CD14-positive monocyte (primary cell): ENCODE measurements at regions not wholly inside any gene's neighbourhood (a gene's known extent, or its start where the extent isn't known, plus 50 kb on each side); places are given as distances from the start of the nearest gene placed in this dataset.

Experiments
- DNase-seq, 3 donors: peaks; one replicate each; pipeline ENCODE4 v3.0.0-alpha.2; 2011 to 2022
- H2AFZ ChIP-seq: 2 replicates; pipeline ENCODE4 v1.6.0; 2012; ENCODE audit warnings: mild to moderate bottlenecking, low read depth, low read length, inconsistent platforms; ENCODE audit not compliant: insufficient read depth, poor library complexity, severe bottlenecking
- H3K27ac ChIP-seq, 2 donors: 1 replicate in 1 of 2; 2 replicates in 1 of 2; pipeline ENCODE4 v1.5.1; 2012 to 2013; ENCODE audit warnings: low read length in 2 of 2, control low read depth in 1 of 2, inconsistent platforms in 1 of 2, low read depth in 1 of 2, mild to moderate bottlenecking in 1 of 2
- H3K27me3 ChIP-seq, 2 donors: one replicate each; pipeline versions ENCODE4 v1.6.0 to v1.6.1; 2011 to 2013; ENCODE audit warnings: low read length in 2 of 2; ENCODE audit not compliant: control insufficient read depth in 2 of 2, insufficient read depth in 2 of 2
- H3K36me3 ChIP-seq, 2 donors: replicated peaks in 1 of 2; 1 replicate in 1 of 2; 2 replicates in 1 of 2; pipeline versions ENCODE4 v1.5.1 to v1.6.1; 2012 to 2013; ENCODE audit warnings: low read length in 2 of 2, control low read depth in 1 of 2, inconsistent platforms in 1 of 2, mild to moderate bottlenecking in 1 of 2; ENCODE audit not compliant: insufficient read depth in 2 of 2, control insufficient read depth in 1 of 2
- H3K4me1 ChIP-seq, 2 donors: 1 replicate in 1 of 2; 2 replicates in 1 of 2; pipeline versions ENCODE4 v1.5.1 to v1.6.1; 2012 to 2013; ENCODE audit warnings: low read length in 2 of 2, control low read depth in 1 of 2, inconsistent platforms in 1 of 2, mild to moderate bottlenecking in 1 of 2, moderate library complexity in 1 of 2; ENCODE audit not compliant: insufficient read depth in 2 of 2, control insufficient read depth in 1 of 2
- H3K4me2 ChIP-seq: replicated peaks from 2 replicates; pipeline ENCODE3; 2012; ENCODE audit warnings: low read length, moderate library complexity, mild to moderate bottlenecking; ENCODE audit not compliant: poor library complexity, severe bottlenecking; ENCODE audit errors: extremely low read depth
- H3K4me3 ChIP-seq, 3 experiments: fragments of 200-600 bp in 1 of 3; sonication (generic) in 1 of 3; replicated peaks in 1 of 3; 1 replicate in 2 of 3; 2 replicates in 1 of 3; pipeline ENCODE4 v1.5.1; 2011 to 2013; ENCODE audit warnings: low read length in 3 of 3, mild to moderate bottlenecking in 3 of 3, control low read depth in 2 of 3, low read depth in 2 of 3, inconsistent platforms in 1 of 3, moderate library complexity in 1 of 3
- H3K79me2 ChIP-seq: 2 replicates; pipeline ENCODE4 v1.6.0; 2012; ENCODE audit warnings: mild to moderate bottlenecking, control low read depth, inconsistent platforms, low read length, moderate library complexity; ENCODE audit not compliant: insufficient read depth
- H3K9ac ChIP-seq: 2 replicates; pipeline ENCODE4 v1.6.0; 2017; ENCODE audit warnings: low read length, mild to moderate bottlenecking; ENCODE audit not compliant: insufficient read depth, poor library complexity, severe bottlenecking
- H3K9me3 ChIP-seq, 2 donors: replicated peaks in 1 of 2; 1 replicate in 1 of 2; 2 replicates in 1 of 2; pipeline versions ENCODE4 v1.5.1 to v1.6.1; 2012 to 2013; ENCODE audit warnings: low read length in 2 of 2, control low read depth in 1 of 2; ENCODE audit not compliant: control insufficient read depth in 1 of 2, insufficient read depth in 1 of 2
- H4K20me1 ChIP-seq: 2 replicates; pipeline ENCODE4 v1.6.0; 2012; ENCODE audit warnings: mild to moderate bottlenecking, low read length, control low read depth, moderate library complexity; ENCODE audit not compliant: insufficient read depth
- H3K27ac Mint-ChIP-seq, 7 donors: one replicate each; pipeline ENCODE4 v1.8.0; 2020; ENCODE audit warnings: mild to moderate bottlenecking in 7 of 7, mixed read lengths in 7 of 7, moderate library complexity in 6 of 7, inconsistent platforms in 2 of 7
- H3K27me3 Mint-ChIP-seq, 3 donors: one replicate each; pipeline ENCODE4 v1.8.0; 2021 to 2022; ENCODE audit warnings: low read depth in 3 of 3, mild to moderate bottlenecking in 3 of 3, mixed read lengths in 3 of 3, moderate library complexity in 3 of 3, inconsistent platforms in 1 of 3
- H3K36me3 Mint-ChIP-seq, 2 donors: one replicate each; pipeline ENCODE4 v1.8.0; 2020; ENCODE audit warnings: mixed read lengths in 2 of 2, inconsistent platforms in 1 of 2, mild to moderate bottlenecking in 1 of 2
- H3K4me1 Mint-ChIP-seq: one replicate; pipeline ENCODE4 v1.8.0; 2020; ENCODE audit warnings: mild to moderate bottlenecking, mixed read lengths
- H3K4me3 Mint-ChIP-seq, 2 donors: one replicate each; pipeline ENCODE4 v1.8.0; 2020; ENCODE audit warnings: mild to moderate bottlenecking in 2 of 2, mixed read lengths in 2 of 2, moderate library complexity in 1 of 2
- H3K9me3 Mint-ChIP-seq, 7 donors: one replicate each; pipeline ENCODE4 v1.8.0; 2020 to 2022; ENCODE audit warnings: mixed read lengths in 7 of 7, mild to moderate bottlenecking in 6 of 7, moderate library complexity in 6 of 7, inconsistent platforms in 2 of 7
- WGBS: methylation state at CpG from one replicate; pipeline ENCODE4 v1.1.5; 2013; ENCODE audit warnings: missing lambda C conversion rate; ENCODE audit not compliant: insufficient coverage; 5-methylcytosine and 5-hydroxymethylcytosine counted together
- intact Hi-C, 2 donors: fragments of 100-400 bp; cut with micrococcal nuclease; formaldehyde crosslinking; loops; one replicate each; pipeline versions ENCODE4 v1.15.0 to v1.15.1; 2023
- TF ChIP-seq, protein P1 (sequence below): fragments of 200-600 bp; IDR thresholded peaks from one replicate; pipeline ENCODE4 v1.8.0; 2022; ENCODE audit warnings: antibody characterized with exemption, mild to moderate bottlenecking

DNA sequence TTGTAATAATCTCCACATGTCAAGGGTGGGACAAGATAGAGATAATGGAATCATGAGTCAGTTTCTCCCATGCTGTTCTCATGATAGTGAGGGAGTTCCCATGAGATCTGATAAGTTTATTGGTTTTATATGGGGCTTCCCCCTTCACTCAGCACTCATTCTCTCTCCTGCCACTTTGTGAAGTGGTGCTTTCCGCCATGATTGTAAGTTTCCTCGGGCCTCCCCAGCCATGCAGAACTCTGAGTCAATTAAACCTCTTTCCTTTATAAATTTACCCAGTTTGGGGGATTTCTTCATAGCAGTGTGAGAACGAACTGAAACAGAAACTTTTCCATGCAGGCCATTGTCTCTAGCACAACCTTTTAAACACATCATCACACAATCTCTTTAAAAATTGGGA lies 221.5 kb upstream of the BRINP3 start:
- no peaks in the 10 kb centered on the region for H3K27me3 ChIP-seq
- H3K4me3 Mint-ChIP-seq = no peak overlapping the region
- H3K4me3 ChIP-seq = no peak overlapping the region
- H3K36me3 Mint-ChIP-seq = no peaks in the 10 kb centered on the region
- H3K4me1 Mint-ChIP-seq = no peaks in the 10 kb centered on the region
- H3K9ac ChIP-seq = no peak overlapping the region
- no peaks in the 10 kb centered on the region for H3K4me1 ChIP-seq
- no peak overlapping the region for H3K4me2 ChIP-seq
- no peak overlapping the region for H3K27ac Mint-ChIP-seq
- no peaks in the 10 kb centered on the region for H4K20me1 ChIP-seq
- H2AFZ ChIP-seq = no peak overlapping the region
- peaks cover 0 to 11% (median 3%) of the 10 kb centered on the region in 7 donors for H3K9me3 Mint-ChIP-seq
- intact Hi-C loops = no loop called here
- H3K79me2 ChIP-seq = no peaks in the 10 kb centered on the region
- WGBS = no CpG with 5 or more reads among the region's 3 CpGs
- peaks cover 0 to 8% of the 10 kb centered on the region in 2 donors for H3K9me3 ChIP-seq
- TF ChIP-seq, protein P1, sequence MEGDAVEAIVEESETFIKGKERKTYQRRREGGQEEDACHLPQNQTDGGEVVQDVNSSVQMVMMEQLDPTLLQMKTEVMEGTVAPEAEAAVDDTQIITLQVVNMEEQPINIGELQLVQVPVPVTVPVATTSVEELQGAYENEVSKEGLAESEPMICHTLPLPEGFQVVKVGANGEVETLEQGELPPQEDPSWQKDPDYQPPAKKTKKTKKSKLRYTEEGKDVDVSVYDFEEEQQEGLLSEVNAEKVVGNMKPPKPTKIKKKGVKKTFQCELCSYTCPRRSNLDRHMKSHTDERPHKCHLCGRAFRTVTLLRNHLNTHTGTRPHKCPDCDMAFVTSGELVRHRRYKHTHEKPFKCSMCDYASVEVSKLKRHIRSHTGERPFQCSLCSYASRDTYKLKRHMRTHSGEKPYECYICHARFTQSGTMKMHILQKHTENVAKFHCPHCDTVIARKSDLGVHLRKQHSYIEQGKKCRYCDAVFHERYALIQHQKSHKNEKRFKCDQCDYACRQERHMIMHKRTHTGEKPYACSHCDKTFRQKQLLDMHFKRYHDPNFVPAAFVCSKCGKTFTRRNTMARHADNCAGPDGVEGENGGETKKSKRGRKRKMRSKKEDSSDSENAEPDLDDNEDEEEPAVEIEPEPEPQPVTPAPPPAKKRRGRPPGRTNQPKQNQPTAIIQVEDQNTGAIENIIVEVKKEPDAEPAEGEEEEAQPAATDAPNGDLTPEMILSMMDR = no peak
- no peak overlapping the region for H3K27ac ChIP-seq
- no peaks in the 10 kb centered on the region for H3K36me3 ChIP-seq
- no peaks in the 10 kb centered on the region for H3K27me3 Mint-ChIP-seq
- no peak for DNase-seq

DNA sequence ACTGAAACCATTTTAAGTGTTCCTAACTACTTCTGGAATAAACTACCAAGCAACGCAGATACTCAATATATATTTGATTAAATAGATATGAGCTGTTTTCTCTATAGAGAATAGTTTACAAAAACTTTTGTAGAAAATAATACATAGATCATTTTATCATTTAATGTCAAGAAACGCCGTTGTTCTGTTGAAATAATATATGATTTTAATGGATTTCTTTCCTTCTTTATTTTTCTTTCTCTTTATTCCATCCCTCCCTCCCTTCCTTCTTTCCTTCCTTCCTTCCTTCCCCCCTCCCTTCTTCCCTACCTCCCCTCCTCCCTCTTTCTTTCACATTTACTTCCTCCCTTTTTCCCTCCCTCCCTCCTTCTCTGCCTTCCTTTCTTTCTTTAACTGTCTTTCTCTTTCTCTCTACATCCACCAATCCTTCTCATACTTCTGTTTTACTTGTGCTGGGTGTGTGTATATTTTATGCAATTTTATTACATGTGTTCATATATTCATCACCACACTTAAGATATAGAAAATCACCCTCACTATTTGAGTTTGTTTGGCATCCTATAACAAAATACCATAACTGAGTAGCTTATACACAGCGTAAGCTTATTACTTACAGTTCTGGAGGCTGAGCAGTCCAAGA lies 230.9 kb upstream of the BRINP3 start:
- no peak overlapping the region for H3K27ac Mint-ChIP-seq
- H3K9me3 ChIP-seq = peaks cover 0 to 10% of the 10 kb centered on the region in 2 donors
- peaks cover 0 to 4% (median 3%) of the 10 kb centered on the region in 3 donors for H3K27me3 Mint-ChIP-seq
- H3K4me1 Mint-ChIP-seq = no peaks in the 10 kb centered on the region
- no peaks in the 10 kb centered on the region for H3K36me3 ChIP-seq
- DNase-seq = no peak
- H3K79me2 ChIP-seq = no peaks in the 10 kb centered on the region
- H4K20me1 ChIP-seq = no peaks in the 10 kb centered on the region
- no peak overlapping the region for H3K4me3 Mint-ChIP-seq
- H3K27ac ChIP-seq = no peak overlapping the region
- no peaks in the 10 kb centered on the region for H3K4me1 ChIP-seq
- H3K36me3 Mint-ChIP-seq = no peaks in the 10 kb centered on the region
- H3K4me2 ChIP-seq = no peak overlapping the region
- intact Hi-C loops = no loop called here
- whole genome bisulfite sequencing = no CpG with 5 or more reads among the region's 4 CpGs
- H2AFZ ChIP-seq = no peak overlapping the region
- no peak overlapping the region for H3K9ac ChIP-seq
- H3K9me3 Mint-ChIP-seq = peaks cover 2 to 11% (median 5%) of the 10 kb centered on the region in 7 donors
- TF ChIP-seq, protein P1 = no peak
- no peaks in the 10 kb centered on the region for H3K27me3 ChIP-seq
- no peak overlapping the region for H3K4me3 ChIP-seq
